Ishikawa (cell line): ENCODE measurements at regions not wholly inside any gene's neighbourhood (a gene's known extent, or its start where the extent isn't known, plus 50 kb on each side); places are given as distances from the start of the nearest gene placed in this dataset.

Experiments used
- RAD21 ChIP-seq: IDR thresholded peaks from 2 replicates; pipeline ENCODE4 v1.6.1; 2012; ENCODE audit warnings: low read depth
- TAF1 ChIP-seq: IDR thresholded peaks from 2 replicates; pipeline ENCODE4 v1.6.1; 2012; ENCODE audit warnings: low read depth, mild to moderate bottlenecking
- TCF12 ChIP-seq: IDR thresholded peaks from 2 replicates; pipeline ENCODE4 v1.6.1; 2012; ENCODE audit warnings: low read depth

DNA sequence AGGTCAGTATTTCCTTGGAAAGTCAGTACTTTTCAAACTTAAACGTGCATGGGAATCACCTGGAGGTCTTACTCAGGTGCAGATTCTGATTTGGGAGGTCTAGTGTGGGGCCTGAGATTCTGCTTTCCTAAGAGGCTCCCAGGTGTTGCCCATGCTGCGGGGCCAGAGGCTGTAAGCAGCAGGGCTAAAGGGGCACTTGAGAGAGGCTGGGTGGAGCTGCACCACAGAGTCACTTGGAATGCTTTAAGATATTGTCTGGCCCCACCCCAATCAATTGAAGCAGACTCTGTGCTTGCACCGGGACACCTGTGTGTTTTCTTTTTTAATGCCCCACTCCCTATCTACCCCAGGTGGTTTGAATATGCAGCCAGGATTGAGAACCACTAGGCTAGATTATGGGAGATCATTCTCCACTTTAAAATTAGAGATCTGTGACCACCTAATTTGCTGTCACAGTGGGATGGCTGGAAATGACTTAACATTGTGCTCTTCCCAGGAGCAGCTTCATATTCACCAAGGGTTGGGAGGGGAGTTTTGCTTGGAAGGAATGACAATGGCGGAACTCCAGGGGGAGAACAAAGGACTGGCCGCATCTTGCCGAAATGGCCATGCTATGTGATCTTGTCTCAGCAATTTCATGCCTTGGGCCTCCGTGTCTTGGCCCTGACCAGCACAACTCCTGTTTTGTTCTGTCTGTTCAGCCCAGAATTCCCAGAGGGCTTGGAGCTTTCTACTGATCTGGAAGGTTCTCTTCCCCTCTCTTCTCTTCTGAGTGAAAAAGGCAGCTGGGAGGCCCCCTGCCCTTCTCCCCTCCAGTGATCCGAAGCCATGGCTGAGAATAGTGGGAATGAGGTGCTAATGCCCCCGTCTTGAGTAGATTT is 80.2 kb downstream of the FAM241B start:
- TF ChIP-seq TCF12 (no peak), RAD21 (no peak), TAF1 (no peak)
